Kidney epithelial cell (primary cell): ENCODE measurements at regions not wholly inside any gene's neighbourhood (a gene's known extent, or its start where the extent isn't known, plus 50 kb on each side); places are given as distances from the start of the nearest gene placed in this dataset.
A peak's percentile ranks its signal among the peaks of the same experiment; 100 is the strongest.

Source experiments
- DNase-seq: peaks from one replicate; pipeline ENCODE4 v3.0.0-alpha.2; 2010; ENCODE audit warnings: low read depth
- H3K27me3 ChIP-seq: 2 replicates; pipeline ENCODE4 v1.6.0; 2011; ENCODE audit warnings: low read length; ENCODE audit not compliant: control insufficient read depth, insufficient read depth
- H3K36me3 ChIP-seq: 2 replicates; pipeline ENCODE4 v1.5.1; 2011; ENCODE audit warnings: low read length; ENCODE audit not compliant: control insufficient read depth, insufficient read depth
- H3K4me3 ChIP-seq: 2 replicates; pipeline ENCODE4 v1.5.1; 2011; ENCODE audit warnings: low read depth, mild to moderate bottlenecking, control low read depth, low read length
- CTCF ChIP-seq: IDR thresholded peaks from 2 replicates; pipeline ENCODE4 v1.5.1; 2011; ENCODE audit warnings: mild to moderate bottlenecking, moderate library complexity, low read length, control low read depth, inconsistent platforms; ENCODE audit not compliant: insufficient read depth, poor library complexity, severe bottlenecking

- Histone ChIP-seq H3K36me3 (no peaks in the 10 kb centered on the region), H3K27me3 (no peaks in the 10 kb centered on the region), H3K4me3 (no peak overlapping the region)
- no peak for DNase-seq
- TF ChIP-seq CTCF: no peak
These were observed 488.6 kb downstream of the CSNK1G3 start for GRCh38 chr5:124000538-124000937.

DNA sequence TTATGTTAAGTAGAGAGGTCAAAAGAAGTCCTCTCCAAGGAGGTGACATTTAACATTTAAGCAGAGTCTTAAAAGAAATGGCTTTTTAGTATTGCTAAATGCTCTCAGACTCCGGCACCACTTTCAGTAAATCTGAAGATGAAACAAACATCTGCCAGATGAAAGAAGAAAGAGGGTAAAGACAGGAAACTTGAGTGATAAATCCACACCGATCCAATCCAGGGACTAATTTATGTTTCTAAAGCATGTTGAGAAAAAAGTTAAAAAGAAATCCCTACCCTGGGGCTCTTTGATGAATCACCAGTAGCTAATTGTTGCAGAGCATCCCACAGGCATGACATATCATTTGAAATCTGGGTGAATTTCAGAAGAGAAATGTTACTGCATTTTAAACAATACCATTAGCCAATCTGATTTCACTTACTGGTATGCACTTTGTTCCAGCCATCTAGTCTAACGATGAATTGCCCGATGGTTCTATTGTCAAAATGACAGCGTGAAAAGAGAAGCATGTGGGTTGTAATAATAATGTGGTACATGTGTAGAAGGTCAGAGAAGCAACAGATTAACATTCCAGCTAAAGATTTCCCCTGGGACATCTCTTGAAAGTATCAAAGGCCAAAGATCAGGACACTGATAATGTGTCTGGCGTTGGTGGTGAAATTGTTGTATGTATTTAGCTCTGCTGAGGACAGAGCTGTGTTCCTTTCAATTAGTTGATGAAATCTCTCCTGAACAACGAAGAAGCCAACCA lies 485.7 kb downstream of the CSNK1G3 start:
- DNase-seq: peak; percentile 47
- no peak overlapping the region for H3K4me3 ChIP-seq
- TF ChIP-seq CTCF: no peak

GRCh38 chr5:123997064-123997461 lies 485.1 kb downstream of the CSNK1G3 start:
- TF ChIP-seq CTCF: no peak
- no peaks in the 10 kb centered on the region for H3K27me3 ChIP-seq
- no peaks in the 10 kb centered on the region for H3K36me3 ChIP-seq
- DNase-seq: no peak
- no peak overlapping the region for H3K4me3 ChIP-seq

More for the DNA sequence above, 485.7 kb downstream of the CSNK1G3 start:
- Histone ChIP-seq H3K27me3 (no peaks in the 10 kb centered on the region), H3K36me3 (no peaks in the 10 kb centered on the region)

- no peak for DNase-seq
- Histone ChIP-seq H3K36me3 (no peaks in the 10 kb centered on the region), H3K27me3 (no peaks in the 10 kb centered on the region), H3K4me3 (no peak overlapping the region)
- no peak for TF ChIP-seq CTCF
These were observed 480.7 kb downstream of the CSNK1G3 start for GRCh38 chr5:123992641-123993040.

GRCh38 chr5:123987956-123988355 lies 476.0 kb downstream of the CSNK1G3 start:
- Histone ChIP-seq H3K4me3 (no peak overlapping the region), H3K27me3 (no peaks in the 10 kb centered on the region), H3K36me3 (no peaks in the 10 kb centered on the region)
- no peak for DNase-seq
- TF ChIP-seq CTCF: no peak
